ENCODE measurements at regions not wholly inside any gene's neighbourhood (a gene's known extent, or its start where the extent isn't known, plus 50 kb on each side); places are given as distances from the start of the nearest gene placed in this dataset.
A peak's percentile ranks its signal among the peaks of the same experiment; 100 is the strongest.

- Histone ChIP-seq H3K4me3 (ENCODE audit: low read depth, low read length) (no peak overlapping the region), H3K27ac (peak overlapping the region; percentile 79), H3K27me3 (ENCODE audit: insufficient read depth, low read depth, severe bottlenecking) (no peaks in the 10 kb centered on the region), H3K9me3 (ENCODE audit: severe bottlenecking) (no peaks in the 10 kb centered on the region), H3K36me3 (no peaks in the 10 kb centered on the region)
- peak; percentile 63 for DNase-seq
- TF ChIP-seq CTCF (IDR thresholded peaks at IDR 0.05; ENCODE audit: low read depth, low read length) = no peak
Observed at GRCh38 chr14:49051328-49052060, 534.7 kb downstream of the RPS29 start.

GRCh38 chr14:49050822-49051221 is 535.4 kb downstream of the RPS29 start:
- no peak for TF ChIP-seq CTCF (IDR thresholded peaks at IDR 0.05; ENCODE audit: low read depth, low read length)
- Histone ChIP-seq H3K27ac (peak overlapping the region; percentile 79), H3K36me3 (no peaks in the 10 kb centered on the region), H3K27me3 (ENCODE audit: insufficient read depth, low read depth, severe bottlenecking) (no peaks in the 10 kb centered on the region), H3K4me3 (ENCODE audit: low read depth, low read length) (no peak overlapping the region), H3K9me3 (ENCODE audit: severe bottlenecking) (no peaks in the 10 kb centered on the region)
- no peak for DNase-seq

- no peak for DNase-seq
- TF ChIP-seq CTCF (IDR thresholded peaks at IDR 0.05; ENCODE audit: low read depth, low read length) = no peak
- H3K36me3 ChIP-seq = no peaks in the 10 kb centered on the region
- H3K4me3 ChIP-seq (ENCODE audit: low read depth, low read length) = no peak overlapping the region
- no peak overlapping the region for H3K27ac ChIP-seq
- H3K27me3 ChIP-seq (ENCODE audit: insufficient read depth, low read depth, severe bottlenecking) = no peaks in the 10 kb centered on the region
- no peaks in the 10 kb centered on the region for H3K9me3 ChIP-seq (ENCODE audit: severe bottlenecking)
Observed at GRCh38 chr14:49049711-49050110, 536.5 kb downstream of the RPS29 start.

- DNase-seq = no peak
- no peak for TF ChIP-seq CTCF (IDR thresholded peaks at IDR 0.05; ENCODE audit: low read depth, low read length)
- H3K9me3 ChIP-seq (ENCODE audit: severe bottlenecking) = no peaks in the 10 kb centered on the region
- no peak overlapping the region for H3K27ac ChIP-seq
- H3K27me3 ChIP-seq (ENCODE audit: insufficient read depth, low read depth, severe bottlenecking) = no peaks in the 10 kb centered on the region
- no peaks in the 10 kb centered on the region for H3K36me3 ChIP-seq
- no peak overlapping the region for H3K4me3 ChIP-seq (ENCODE audit: low read depth, low read length)
Observed at GRCh38 chr14:49044981-49045380, 541.2 kb downstream of the RPS29 start.

DNA sequence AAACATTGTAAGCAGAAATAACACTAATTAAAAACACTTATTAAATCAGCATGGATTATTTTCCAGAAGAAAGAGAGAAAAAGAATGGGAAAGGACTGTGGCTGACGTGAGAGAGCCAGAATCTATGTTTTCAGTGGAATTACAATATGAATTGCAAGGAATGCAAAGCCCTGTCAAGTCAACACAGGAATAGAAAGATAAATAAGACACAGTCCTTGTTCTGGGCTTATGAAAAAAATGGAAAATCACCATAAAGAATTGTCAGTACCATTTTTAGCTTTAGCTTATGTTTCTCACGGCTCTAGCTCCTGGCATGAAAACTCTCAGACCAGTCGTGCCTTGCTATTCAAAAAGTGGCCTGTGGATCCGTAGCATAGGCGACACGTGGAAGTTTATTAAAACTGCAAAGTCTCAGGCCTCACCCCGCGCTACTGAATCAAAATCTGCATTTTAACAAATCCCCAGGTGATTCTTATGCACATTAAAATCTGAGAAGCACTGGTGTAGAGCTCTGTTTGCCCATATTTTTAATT is 549.1 kb downstream of the RPS29 start:
- no peaks in the 10 kb centered on the region for H3K9me3 ChIP-seq (ENCODE audit: severe bottlenecking)
- H3K4me3 ChIP-seq (ENCODE audit: low read depth, low read length) = no peak overlapping the region
- no peaks in the 10 kb centered on the region for H3K36me3 ChIP-seq
- H3K27ac ChIP-seq = no peak overlapping the region
- no peak for DNase-seq
- no peaks in the 10 kb centered on the region for H3K27me3 ChIP-seq (ENCODE audit: insufficient read depth, low read depth, severe bottlenecking)
- no peak for TF ChIP-seq CTCF (IDR thresholded peaks at IDR 0.05; ENCODE audit: low read depth, low read length)

DNA sequence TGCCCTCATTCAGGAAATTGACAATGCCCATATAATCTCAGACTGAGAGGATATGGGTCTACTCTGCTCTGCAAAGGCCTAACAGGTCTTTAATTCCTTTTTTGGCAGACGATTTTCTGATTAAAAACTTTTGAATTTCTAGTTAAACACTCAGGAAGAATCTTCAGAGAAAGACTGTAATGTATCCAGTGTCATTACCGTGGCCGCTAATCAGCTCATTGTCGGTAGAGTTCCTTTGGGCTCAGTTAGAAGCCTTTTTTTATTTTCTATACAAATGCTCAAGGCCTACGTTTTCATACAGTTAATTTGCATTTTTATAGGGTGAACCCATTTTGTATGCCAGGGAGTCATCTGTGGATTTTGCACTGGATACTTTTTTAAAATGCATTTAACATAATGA is 549.9 kb downstream of the RPS29 start:
- no peak for DNase-seq
- Histone ChIP-seq H3K27me3 (ENCODE audit: insufficient read depth, low read depth, severe bottlenecking) (no peaks in the 10 kb centered on the region), H3K27ac (no peak overlapping the region), H3K36me3 (no peaks in the 10 kb centered on the region), H3K4me3 (ENCODE audit: low read depth, low read length) (no peak overlapping the region), H3K9me3 (ENCODE audit: severe bottlenecking) (no peaks in the 10 kb centered on the region)
- no peak for TF ChIP-seq CTCF (IDR thresholded peaks at IDR 0.05; ENCODE audit: low read depth, low read length)
